HEK293 (cell line): ENCODE measurements at regions not wholly inside any gene's neighbourhood (a gene's known extent, or its start where the extent isn't known, plus 50 kb on each side); places are given as distances from the start of the nearest gene placed in this dataset.

ENCODE experiments used
- CTCF ChIA-PET: fragments of 350-600 bp; formaldehyde crosslinking; extraction: SDS; loops from one replicate; lab custom pipeline; 2021; ENCODE audit warnings: antibody characterized with exemption; lab: Yijun Ruan, JAX
- POLR2A ChIA-PET: fragments of 300-600 bp; formaldehyde crosslinking; extraction: SDS; loops from one replicate; lab custom pipeline; 2020; ENCODE audit warnings: antibody characterized with exemption, inconsistent platforms; lab: Yijun Ruan, JAX
- H3K27ac ChIP-seq: fragments of 200-500 bp; sonication (Bioruptor generic); 2 replicates; pipeline ENCODE4 v1.5.1; 2014; ENCODE audit warnings: low read depth, low read length, control low read depth, inconsistent platforms; ENCODE audit errors: extremely low read depth
- H3K36me3 ChIP-seq, 2 experiments: fragments of 200-500 bp in 1 of 2; sonication (Bioruptor generic) in 1 of 2; 1 replicate in 1 of 2; 2 replicates in 1 of 2; pipeline ENCODE4 v1.5.1; 2014 to 2017; ENCODE audit warnings: inconsistent platforms in 2 of 2, low read length in 2 of 2; ENCODE audit not compliant: control insufficient read depth in 2 of 2, insufficient read depth in 1 of 2
- H3K4me1 ChIP-seq: fragments of 200-500 bp; sonication (Bioruptor generic); 2 replicates; pipeline ENCODE4 v1.5.1; 2014; ENCODE audit warnings: mild to moderate bottlenecking, low read length, inconsistent platforms; ENCODE audit not compliant: control insufficient read depth, insufficient read depth
- H3K4me3 ChIP-seq: 2 replicates; pipeline ENCODE4 v1.5.1; 2011; ENCODE audit warnings: low read depth, mild to moderate bottlenecking, control low read depth, low read length, moderate library complexity
- H3K9me3 ChIP-seq: fragments of 200-500 bp; sonication (Bioruptor generic); 2 replicates; pipeline ENCODE4 v1.5.1; 2014; ENCODE audit warnings: low read depth, low read length, inconsistent platforms; ENCODE audit not compliant: control insufficient read depth, insufficient read depth
- KLF10 ChIP-seq: fragments of 450-650 bp; IDR thresholded peaks from 2 replicates; pipeline ENCODE4 v1.5.1; 2018; ENCODE audit warnings: missing biosample characterization, mild to moderate bottlenecking, missing genetic modification characterization
- KLF7 ChIP-seq: fragments of 450-650 bp; formaldehyde crosslinking; IDR thresholded peaks from 2 replicates; pipeline ENCODE4 v1.5.1; 2016; ENCODE audit warnings: missing biosample characterization, missing genetic modification characterization, borderline replicate concordance
- KLF8 ChIP-seq: fragments of 450-650 bp; formaldehyde crosslinking; IDR thresholded peaks from 2 replicates; pipeline ENCODE4 v1.5.1; 2016; ENCODE audit warnings: missing biosample characterization, missing genetic modification characterization
- MYNN ChIP-seq: fragments of 450-650 bp; formaldehyde crosslinking; IDR thresholded peaks from 2 replicates; pipeline ENCODE4 v1.5.1; 2016; ENCODE audit warnings: missing biosample characterization, missing genetic modification characterization, borderline replicate concordance
- SP2 ChIP-seq: fragments of 450-650 bp; formaldehyde crosslinking; IDR thresholded peaks from 2 replicates; pipeline ENCODE4 v1.5.1; 2016; ENCODE audit warnings: missing biosample characterization, missing genetic modification characterization
- TCF7L2 ChIP-seq: IDR thresholded peaks from 2 replicates; pipeline ENCODE4 v1.6.1; 2011; ENCODE audit warnings: low read depth, mild to moderate bottlenecking, inconsistent platforms, low read length, moderate library complexity, borderline replicate concordance
- ZFP37 ChIP-seq: fragments of 450-650 bp; formaldehyde crosslinking; IDR thresholded peaks from 2 replicates; pipeline ENCODE4 v1.5.1; 2016; ENCODE audit warnings: missing biosample characterization, missing genetic modification characterization
- ZNF132 ChIP-seq: fragments of 450-650 bp; formaldehyde crosslinking; IDR thresholded peaks from 2 replicates; pipeline ENCODE4 v1.5.1; 2017; ENCODE audit warnings: missing biosample characterization, missing genetic modification characterization, borderline replicate concordance
- ZNF416 ChIP-seq: fragments of 450-650 bp; formaldehyde crosslinking; IDR thresholded peaks from 2 replicates; pipeline ENCODE4 v1.5.1; 2016; ENCODE audit warnings: missing biosample characterization, missing genetic modification characterization
- ZNF510 ChIP-seq: fragments of 450-650 bp; formaldehyde crosslinking; IDR thresholded peaks from 2 replicates; pipeline ENCODE4 v1.5.1; 2018; ENCODE audit warnings: mild to moderate bottlenecking, missing genetic modification characterization, missing biosample characterization; ENCODE audit not compliant: insufficient replicate concordance
- ZNF521 ChIP-seq: fragments of 450-650 bp; formaldehyde crosslinking; IDR thresholded peaks from 2 replicates; pipeline ENCODE4 v1.5.1; 2017; ENCODE audit warnings: missing biosample characterization, mild to moderate bottlenecking, missing genetic modification characterization
- ZNF544 ChIP-seq: fragments of 450-650 bp; formaldehyde crosslinking; IDR thresholded peaks from 2 replicates; pipeline ENCODE4 v1.5.0; 2017; ENCODE audit warnings: missing biosample characterization, missing genetic modification characterization
- ZNF654 ChIP-seq: fragments of 450-650 bp; formaldehyde crosslinking; IDR thresholded peaks from 2 replicates; pipeline ENCODE4 v1.5.1; 2016; ENCODE audit warnings: low read depth, missing biosample characterization, missing genetic modification characterization
- ZNF768 ChIP-seq: fragments of 450-650 bp; formaldehyde crosslinking; IDR thresholded peaks from 2 replicates; pipeline ENCODE4 v1.5.1; 2018; ENCODE audit warnings: missing biosample characterization, mild to moderate bottlenecking, missing genetic modification characterization
- ZNF776 ChIP-seq: fragments of 450-650 bp; formaldehyde crosslinking; IDR thresholded peaks from 2 replicates; pipeline ENCODE4 v1.5.0; 2017; ENCODE audit warnings: missing biosample characterization, missing genetic modification characterization, borderline replicate concordance
- ZSCAN16 ChIP-seq: fragments of 450-650 bp; formaldehyde crosslinking; IDR thresholded peaks from 2 replicates; pipeline ENCODE4 v1.5.1; 2016; ENCODE audit warnings: missing biosample characterization, missing genetic modification characterization
- ZSCAN30 ChIP-seq: fragments of 450-650 bp; IDR thresholded peaks from 2 replicates; pipeline ENCODE4 v1.5.1; 2018; ENCODE audit warnings: missing biosample characterization, mild to moderate bottlenecking, missing genetic modification characterization, moderate library complexity
- TF ChIP-seq, protein P1 (sequence below): fragments of 450-650 bp; formaldehyde crosslinking; IDR thresholded peaks from 2 replicates; pipeline ENCODE4 v1.5.1; 2016; ENCODE audit warnings: missing biosample characterization, missing genetic modification characterization
- TF ChIP-seq, protein P2 (sequence below): fragments of 450-650 bp; formaldehyde crosslinking; conservative IDR thresholded peaks from 2 replicates; pipeline ENCODE4 v1.5.1; 2016; ENCODE audit warnings: low read depth, missing biosample characterization, missing genetic modification characterization
- TF ChIP-seq, protein P3 (sequence below): fragments of 450-650 bp; formaldehyde crosslinking; IDR thresholded peaks from 2 replicates; pipeline ENCODE4 v1.5.1; 2016; ENCODE audit warnings: missing biosample characterization, missing genetic modification characterization

DNA sequence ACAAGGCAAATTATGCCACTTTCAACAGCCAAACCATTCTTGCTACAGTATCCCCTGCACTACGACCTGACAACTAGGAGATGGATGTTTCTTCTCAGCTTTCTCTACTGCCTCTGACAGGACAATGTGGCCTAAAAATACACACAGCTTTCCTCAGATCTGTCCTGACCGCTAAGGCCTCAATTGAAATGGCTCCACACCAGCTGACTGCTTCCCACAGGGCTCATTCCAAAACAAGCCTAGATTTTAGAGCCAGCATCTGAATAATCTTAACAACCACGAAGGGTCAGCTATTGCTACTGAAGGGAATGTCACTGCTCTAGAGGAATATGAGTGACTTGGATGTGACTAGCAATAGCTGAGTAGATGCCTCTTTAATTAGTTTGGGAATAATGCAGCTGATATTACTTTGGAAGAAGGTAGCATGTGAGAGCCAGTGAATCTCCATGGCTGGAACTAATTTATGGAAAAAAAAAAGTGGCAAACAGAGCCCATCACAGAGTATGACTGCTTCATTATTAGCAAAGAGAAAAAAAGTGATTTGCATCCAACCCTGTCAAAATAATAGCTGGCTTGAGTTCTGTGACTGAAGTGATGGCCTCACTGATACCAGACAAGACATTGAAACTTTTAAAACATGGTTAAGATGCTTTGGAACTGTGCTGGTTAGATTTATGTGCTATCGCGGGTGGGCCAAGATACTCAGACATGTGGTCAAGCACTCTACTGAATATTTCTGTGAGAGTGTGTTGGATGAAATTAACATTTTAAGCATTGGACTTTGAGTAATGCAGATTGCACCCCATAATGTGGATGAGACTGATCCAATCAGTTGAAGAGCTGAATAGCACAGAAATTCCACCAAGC, 450.2 kb downstream of the NR2F1-AS1 start:
- H3K36me3 ChIP-seq, result no peaks in the 10 kb centered on the region
- TF ChIP-seq ZNF521 (tag by site-specific recombination) (no peak), ZFP37 (tag by site-specific recombination) (no peak), ZNF132 (tag by site-specific recombination) (no peak), ZNF654 (tag by site-specific recombination) (no peak), SP2 (tag by site-specific recombination) (no peak), ZNF776 (no peak), ZNF768 (tag by site-specific recombination) (no peak), KLF7 (tag by site-specific recombination) (no peak), KLF8 (tag by site-specific recombination) (no peak), ZNF544 (tag by site-specific recombination) (no peak), KLF10 (tag by site-specific recombination) (no peak), ZNF416 (tag by site-specific recombination) (no peak), ZSCAN30 (tag by site-specific recombination) (no peak), ZSCAN16 (no peak), MYNN (tag by site-specific recombination) (no peak), TCF7L2 (no peak), ZNF510 (no peak)
- TF ChIP-seq, protein P1, sequence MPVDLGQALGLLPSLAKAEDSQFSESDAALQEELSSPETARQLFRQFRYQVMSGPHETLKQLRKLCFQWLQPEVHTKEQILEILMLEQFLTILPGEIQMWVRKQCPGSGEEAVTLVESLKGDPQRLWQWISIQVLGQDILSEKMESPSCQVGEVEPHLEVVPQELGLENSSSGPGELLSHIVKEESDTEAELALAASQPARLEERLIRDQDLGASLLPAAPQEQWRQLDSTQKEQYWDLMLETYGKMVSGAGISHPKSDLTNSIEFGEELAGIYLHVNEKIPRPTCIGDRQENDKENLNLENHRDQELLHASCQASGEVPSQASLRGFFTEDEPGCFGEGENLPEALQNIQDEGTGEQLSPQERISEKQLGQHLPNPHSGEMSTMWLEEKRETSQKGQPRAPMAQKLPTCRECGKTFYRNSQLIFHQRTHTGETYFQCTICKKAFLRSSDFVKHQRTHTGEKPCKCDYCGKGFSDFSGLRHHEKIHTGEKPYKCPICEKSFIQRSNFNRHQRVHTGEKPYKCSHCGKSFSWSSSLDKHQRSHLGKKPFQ (tag by site-specific recombination), result no peak
- TF ChIP-seq, protein P2, sequence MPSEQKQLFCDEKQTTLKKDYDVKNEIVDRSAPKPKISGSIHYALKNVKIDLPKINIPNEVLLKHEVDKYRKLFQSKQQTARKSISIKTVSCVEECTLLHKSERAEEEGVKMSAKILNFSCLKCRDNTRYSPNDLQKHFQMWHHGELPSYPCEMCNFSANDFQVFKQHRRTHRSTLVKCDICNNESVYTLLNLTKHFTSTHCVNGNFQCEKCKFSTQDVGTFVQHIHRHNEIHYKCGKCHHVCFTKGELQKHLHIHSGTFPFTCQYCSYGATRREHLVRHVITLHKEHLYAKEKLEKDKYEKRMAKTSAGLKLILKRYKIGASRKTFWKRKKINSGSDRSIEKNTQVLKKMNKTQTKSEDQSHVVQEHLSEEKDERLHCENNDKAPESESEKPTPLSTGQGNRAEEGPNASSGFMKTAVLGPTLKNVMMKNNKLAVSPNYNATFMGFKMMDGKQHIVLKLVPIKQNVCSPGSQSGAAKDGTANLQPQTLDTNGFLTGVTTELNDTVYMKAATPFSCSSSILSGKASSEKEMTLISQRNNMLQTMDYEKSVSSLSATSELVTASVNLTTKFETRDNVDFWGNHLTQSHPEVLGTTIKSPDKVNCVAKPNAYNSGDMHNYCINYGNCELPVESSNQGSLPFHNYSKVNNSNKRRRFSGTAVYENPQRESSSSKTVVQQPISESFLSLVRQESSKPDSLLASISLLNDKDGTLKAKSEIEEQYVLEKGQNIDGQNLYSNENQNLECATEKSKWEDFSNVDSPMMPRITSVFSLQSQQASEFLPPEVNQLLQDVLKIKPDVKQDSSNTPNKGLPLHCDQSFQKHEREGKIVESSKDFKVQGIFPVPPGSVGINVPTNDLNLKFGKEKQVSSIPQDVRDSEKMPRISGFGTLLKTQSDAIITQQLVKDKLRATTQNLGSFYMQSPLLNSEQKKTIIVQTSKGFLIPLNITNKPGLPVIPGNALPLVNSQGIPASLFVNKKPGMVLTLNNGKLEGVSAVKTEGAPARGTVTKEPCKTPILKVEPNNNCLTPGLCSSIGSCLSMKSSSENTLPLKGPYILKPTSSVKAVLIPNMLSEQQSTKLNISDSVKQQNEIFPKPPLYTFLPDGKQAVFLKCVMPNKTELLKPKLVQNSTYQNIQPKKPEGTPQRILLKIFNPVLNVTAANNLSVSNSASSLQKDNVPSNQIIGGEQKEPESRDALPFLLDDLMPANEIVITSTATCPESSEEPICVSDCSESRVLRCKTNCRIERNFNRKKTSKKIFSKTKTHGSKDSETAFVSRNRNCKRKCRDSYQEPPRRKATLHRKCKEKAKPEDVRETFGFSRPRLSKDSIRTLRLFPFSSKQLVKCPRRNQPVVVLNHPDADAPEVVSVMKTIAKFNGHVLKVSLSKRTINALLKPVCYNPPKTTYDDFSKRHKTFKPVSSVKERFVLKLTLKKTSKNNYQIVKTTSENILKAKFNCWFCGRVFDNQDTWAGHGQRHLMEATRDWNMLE (tag by site-specific recombination), result no peak
- TF ChIP-seq, protein P3, sequence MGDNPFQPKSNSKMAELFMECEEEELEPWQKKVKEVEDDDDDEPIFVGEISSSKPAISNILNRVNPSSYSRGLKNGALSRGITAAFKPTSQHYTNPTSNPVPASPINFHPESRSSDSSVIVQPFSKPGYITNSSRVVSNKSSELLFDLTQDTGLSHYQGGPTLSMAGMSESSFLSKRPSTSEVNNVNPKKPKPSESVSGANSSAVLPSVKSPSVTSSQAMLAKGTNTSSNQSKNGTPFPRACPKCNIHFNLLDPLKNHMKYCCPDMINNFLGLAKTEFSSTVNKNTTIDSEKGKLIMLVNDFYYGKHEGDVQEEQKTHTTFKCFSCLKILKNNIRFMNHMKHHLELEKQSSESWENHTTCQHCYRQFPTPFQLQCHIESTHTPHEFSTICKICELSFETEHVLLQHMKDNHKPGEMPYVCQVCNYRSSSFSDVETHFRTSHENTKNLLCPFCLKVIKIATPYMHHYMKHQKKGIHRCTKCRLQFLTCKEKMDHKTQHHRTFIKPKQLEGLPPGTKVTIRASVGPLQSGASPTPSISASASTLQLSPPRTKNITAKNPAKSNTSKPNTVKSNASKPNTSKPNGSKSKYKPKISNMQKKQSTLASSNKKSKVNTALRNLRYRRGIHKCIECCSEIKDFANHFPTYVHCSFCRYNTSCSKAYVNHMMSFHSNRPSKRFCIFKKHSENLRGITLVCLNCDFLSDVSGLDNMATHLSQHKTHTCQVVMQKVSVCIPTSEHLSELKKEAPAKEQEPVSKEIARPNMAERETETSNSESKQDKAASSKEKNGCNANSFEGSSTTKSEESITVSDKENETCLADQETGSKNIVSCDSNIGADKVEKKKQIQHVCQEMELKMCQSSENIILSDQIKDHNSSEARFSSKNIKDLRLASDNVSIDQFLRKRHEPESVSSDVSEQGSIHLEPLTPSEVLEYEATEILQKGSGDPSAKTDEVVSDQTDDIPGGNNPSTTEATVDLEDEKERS (tag by site-specific recombination), result no peak
- TF ChIP-seq, all 188 proteins: peak for 0
- Histone ChIP-seq H3K4me3 (no peak overlapping the region), H3K4me1 (no peaks in the 10 kb centered on the region), H3K27ac (no peak overlapping the region), H3K9me3 (no peaks in the 10 kb centered on the region)
- ChIA-PET CTCF (interaction anchor here (0.5 kb wide), 1 partner anchor 804 kb away, joined by 3 read pairs; no protein-coding TSS in a partner anchor), POLR2A (no interaction called here)
